Dermis microvascular lymphatic vessel endothelial cell (primary cell): ENCODE measurements at regions not wholly inside any gene's neighbourhood (a gene's known extent, or its start where the extent isn't known, plus 50 kb on each side); places are given as distances from the start of the nearest gene placed in this dataset.

Experiments used
- DNase-seq, 2 donors: peaks; one replicate each; pipeline versions ENCODE4 v3.0.0 to v3.0.0-alpha.2; 2010; ENCODE audit warnings: low read depth in 2 of 2

DNA sequence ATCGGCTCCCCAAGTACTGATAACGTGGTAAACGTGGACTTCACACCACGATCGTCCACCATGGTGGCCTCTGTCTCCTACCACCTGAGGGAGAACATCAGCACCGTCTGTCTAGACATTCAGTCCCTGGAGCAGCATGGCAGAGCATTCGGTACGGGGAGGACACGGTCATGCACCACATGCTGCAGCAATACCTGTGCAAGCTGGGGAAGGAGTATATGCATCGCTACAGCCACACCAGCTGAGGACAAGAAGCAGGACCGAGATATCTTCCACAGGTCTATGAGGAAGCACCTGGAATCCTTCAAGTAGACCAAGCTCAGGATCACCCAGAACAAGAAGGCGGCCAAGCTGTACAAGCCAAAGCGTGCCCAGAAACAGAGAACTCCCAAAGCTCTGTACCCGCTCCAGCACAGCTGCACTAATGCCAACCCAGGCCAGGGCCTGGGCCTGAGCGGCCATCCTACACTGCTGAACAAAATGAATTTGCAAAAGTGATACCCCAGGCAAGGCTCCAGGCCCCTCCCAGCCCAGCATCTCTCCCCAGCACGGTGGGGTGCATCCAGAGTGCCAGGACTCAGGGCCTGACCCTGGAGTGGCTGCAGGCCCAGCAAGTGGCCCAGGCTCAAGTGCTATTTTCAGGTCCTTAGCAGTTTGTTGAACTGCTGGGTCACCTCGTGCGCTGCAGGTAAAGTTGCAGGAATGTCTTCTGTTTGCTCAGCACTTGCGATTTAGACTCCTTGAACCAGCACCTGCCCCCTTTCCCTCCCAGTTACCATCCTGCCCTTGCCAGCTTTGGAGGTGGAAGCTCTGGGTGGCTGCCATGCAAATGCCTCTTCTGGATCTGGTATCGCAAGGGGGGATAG, 119.3 kb upstream of the SERPIND1 start:
- DNase-seq = no peak

DNA sequence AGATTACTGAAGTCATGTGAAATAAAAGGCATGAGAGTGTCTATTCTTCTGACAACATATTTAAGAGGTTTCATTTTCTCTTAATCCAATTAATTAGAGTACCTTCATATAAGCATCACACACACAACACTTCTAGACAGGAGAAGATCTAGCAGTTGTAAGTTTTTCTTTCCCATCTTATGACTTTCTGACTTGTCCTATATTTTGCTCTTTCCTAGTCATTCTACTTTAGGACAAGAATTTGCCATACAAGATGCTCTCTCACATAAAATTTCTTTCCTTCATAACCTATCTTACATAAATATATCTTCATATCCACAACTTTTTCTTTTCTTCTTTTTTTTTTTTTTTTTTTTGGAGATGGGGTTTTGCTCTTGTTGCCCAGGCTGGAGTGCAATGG, 118.3 kb upstream of the SERPIND1 start:
- DNase-seq = no peak

DNA sequence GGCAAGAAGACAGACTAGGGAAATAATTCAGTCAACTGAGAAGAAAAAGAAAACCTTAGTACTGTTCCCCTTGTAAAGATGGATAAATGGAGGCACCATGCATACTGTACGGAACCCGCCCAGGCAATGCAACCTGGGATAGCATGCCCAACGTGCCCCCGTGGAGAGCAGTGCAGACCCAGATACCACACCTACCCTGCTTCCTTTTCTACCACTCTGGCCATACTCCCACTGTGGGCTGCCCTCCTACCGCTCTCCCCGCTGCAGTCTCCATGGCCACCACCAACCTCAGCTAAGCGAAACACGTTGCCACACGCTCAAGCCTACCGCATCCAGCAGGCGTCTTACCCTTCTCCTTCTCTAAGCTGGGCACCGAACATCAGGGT, 117.4 kb upstream of the SERPIND1 start:
- DNase-seq = no peak

DNA sequence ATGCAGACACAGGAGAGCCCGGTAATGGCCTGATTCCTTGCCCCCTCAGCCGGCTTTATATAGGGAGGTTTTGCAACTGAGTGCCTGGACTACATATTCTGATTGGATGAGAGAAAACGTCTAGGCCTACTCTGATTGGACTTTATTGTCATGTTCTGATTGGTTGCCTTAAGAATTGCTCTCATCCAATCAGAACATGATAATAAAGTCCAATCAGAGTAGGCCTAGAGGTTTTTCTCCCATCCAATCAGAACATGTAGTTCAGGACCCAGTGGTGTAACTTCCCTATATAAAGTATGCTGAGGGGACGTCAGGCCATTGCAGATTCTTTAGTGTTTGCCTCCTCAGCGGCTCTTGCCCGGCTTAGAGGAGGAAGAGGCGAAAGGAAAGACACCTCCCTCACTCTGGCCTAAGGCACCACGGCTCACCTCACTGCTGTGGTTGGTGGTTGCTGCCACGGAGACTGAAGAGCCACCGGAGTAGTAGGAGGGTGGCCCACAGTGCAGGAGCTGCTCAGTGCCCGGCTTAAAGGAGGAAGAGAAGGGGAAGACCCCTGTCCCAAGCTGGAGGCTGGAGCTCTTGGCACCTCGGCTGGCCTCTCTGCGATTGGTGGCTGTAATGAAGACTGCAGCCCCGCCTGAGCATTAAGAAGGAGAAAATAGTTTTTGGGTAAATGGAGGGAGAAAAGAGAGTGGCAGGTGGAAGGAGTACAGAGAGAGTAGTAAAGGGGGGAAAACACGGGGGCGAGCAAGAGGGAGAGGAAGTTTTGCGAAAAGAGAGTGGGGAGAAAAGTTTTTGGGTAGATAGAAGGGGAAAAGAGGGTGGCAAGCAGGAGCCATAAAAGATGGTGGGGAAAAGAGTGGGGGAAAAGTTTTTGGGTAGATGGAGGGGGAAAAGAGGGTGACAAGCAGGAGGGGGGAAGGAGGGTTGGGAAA, 116.7 kb upstream of the SERPIND1 start:
- no peak for DNase-seq
